Type B pancreatic cell (in vitro differentiated cells): ENCODE measurements at regions not wholly inside any gene's neighbourhood (a gene's known extent, or its start where the extent isn't known, plus 50 kb on each side); places are given as distances from the start of the nearest gene placed in this dataset.

ENCODE experiments used
- DNase-seq: peaks from one replicate; pipeline ENCODE4 v3.0.0; 2021; ENCODE audit warnings: mixed read lengths; ENCODE audit not compliant: unreplicated experiment; ENCODE audit errors: extremely low spot score
- H3K27ac Mint-ChIP-seq: 2 replicates; pipeline ENCODE4 v1.8.0; 2021; ENCODE audit warnings: mild to moderate bottlenecking, mixed read lengths
- H3K27me3 Mint-ChIP-seq: 2 replicates; pipeline ENCODE4 v1.8.0; 2021; ENCODE audit warnings: mixed read lengths
- H3K36me3 Mint-ChIP-seq: 2 replicates; pipeline ENCODE4 v1.8.0; 2021; ENCODE audit warnings: mixed read lengths
- H3K4me1 Mint-ChIP-seq: one replicate; pipeline ENCODE4 v1.8.0; 2021; ENCODE audit warnings: mixed read lengths; ENCODE audit not compliant: unreplicated experiment
- H3K4me3 Mint-ChIP-seq: 2 replicates; pipeline ENCODE4 v1.8.0; 2021; ENCODE audit warnings: mild to moderate bottlenecking, mixed read lengths
- H3K9me3 Mint-ChIP-seq: 2 replicates; pipeline ENCODE4 v1.8.0; 2021; ENCODE audit warnings: mixed read lengths
- CTCF ChIP-seq: fragments of 200-600 bp; sonication (generic); conservative IDR thresholded peaks from 2 replicates; pipeline ENCODE4 v1.5.0; 2021; ENCODE audit warnings: antibody characterized with exemption, mild to moderate bottlenecking

DNA sequence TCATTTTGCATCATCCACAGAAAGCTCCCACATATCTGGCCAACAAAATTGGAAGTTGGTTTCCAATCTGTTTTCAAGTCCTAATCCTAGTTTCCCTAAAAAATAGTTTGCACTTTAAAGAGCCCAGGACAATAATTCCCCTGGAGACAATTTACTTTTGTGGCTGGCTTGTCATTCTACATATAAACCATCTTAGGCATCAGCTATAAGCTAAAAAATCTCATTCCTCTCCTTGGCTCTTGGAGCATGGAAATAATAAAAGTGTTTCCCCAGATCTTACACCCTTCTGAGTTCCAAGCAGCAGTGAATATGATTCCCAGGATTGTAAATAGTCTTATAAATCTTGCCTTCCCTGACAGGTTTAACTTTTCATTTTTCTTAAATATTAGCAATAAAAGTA is 89.1 kb upstream of the NUDT4 start:
- Mint-ChIP-seq H3K36me3 (peaks cover 8% of the 10 kb centered on the region), H3K27me3 (no peaks in the 10 kb centered on the region), H3K27ac (no peak overlapping the region), H3K9me3 (peaks cover 6% of the 10 kb centered on the region), H3K4me3 (no peak overlapping the region), H3K4me1 (peaks cover 6% of the 10 kb centered on the region)
- DNase-seq: no peak
- no peak for TF ChIP-seq CTCF

DNA sequence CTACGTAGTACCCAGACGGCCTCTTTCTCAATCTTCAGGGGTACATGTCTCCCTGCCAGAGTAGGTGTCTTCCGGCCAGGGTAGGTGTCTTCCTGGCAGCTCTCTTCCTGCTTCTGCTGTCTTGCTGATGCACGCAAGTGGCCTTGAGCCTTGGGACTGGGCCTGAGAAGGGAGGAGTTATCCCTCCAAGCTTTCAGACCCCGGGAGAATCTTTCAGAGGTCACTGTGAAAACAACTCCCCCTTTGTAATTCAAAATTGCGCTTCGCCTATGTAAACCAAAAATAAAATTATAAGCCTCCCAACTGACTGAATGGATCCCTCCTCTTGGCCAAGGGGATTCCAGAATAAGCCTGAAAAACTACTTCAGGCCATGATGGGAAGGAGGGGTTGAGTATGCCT is 87.3 kb upstream of the NUDT4 start:
- no peak for DNase-seq
- Mint-ChIP-seq H3K36me3 (peaks cover 5% of the 10 kb centered on the region), H3K9me3 (peaks cover 6% of the 10 kb centered on the region), H3K4me3 (no peak overlapping the region), H3K27me3 (no peaks in the 10 kb centered on the region), H3K27ac (no peak overlapping the region), H3K4me1 (peaks cover 6% of the 10 kb centered on the region)
- TF ChIP-seq CTCF: no peak

- H3K4me3 Mint-ChIP-seq: no peak overlapping the region
- no peaks in the 10 kb centered on the region for H3K9me3 Mint-ChIP-seq
- no peak for TF ChIP-seq CTCF
- peaks cover 10% of the 10 kb centered on the region for H3K4me1 Mint-ChIP-seq
- DNase-seq: no peak
- no peaks in the 10 kb centered on the region for H3K27me3 Mint-ChIP-seq
- H3K36me3 Mint-ChIP-seq: no peaks in the 10 kb centered on the region
- no peak overlapping the region for H3K27ac Mint-ChIP-seq
Observed at GRCh38 chr12:93292213-93292612, 85.5 kb upstream of the NUDT4 start.

GRCh38 chr12:93292731-93293566 is 84.8 kb upstream of the NUDT4 start:
- H3K27me3 Mint-ChIP-seq: no peaks in the 10 kb centered on the region

GRCh38 chr12:93297032-93297431 is 80.7 kb upstream of the NUDT4 start:
- DNase-seq: no peak
- Mint-ChIP-seq H3K9me3 (no peaks in the 10 kb centered on the region), H3K4me1 (peaks cover 28% of the 10 kb centered on the region), H3K27me3 (no peaks in the 10 kb centered on the region), H3K36me3 (no peaks in the 10 kb centered on the region), H3K27ac (no peak overlapping the region), H3K4me3 (no peak overlapping the region)
- no peak for TF ChIP-seq CTCF

More at GRCh38 chr12:93292731-93293566, 84.8 kb upstream of the NUDT4 start:
- peaks cover 13% of the 10 kb centered on the region for H3K4me1 Mint-ChIP-seq
- no peak for DNase-seq
- H3K9me3 Mint-ChIP-seq: no peaks in the 10 kb centered on the region
- H3K27ac Mint-ChIP-seq: no peak overlapping the region
- no peaks in the 10 kb centered on the region for H3K36me3 Mint-ChIP-seq
- TF ChIP-seq CTCF: no peak
- H3K4me3 Mint-ChIP-seq: no peak overlapping the region
